Activated T-cell treated with anti-CD3 and anti-CD28 coated beads, Interleukin-2, amount 50 U/mL, for 24 hours (primary cell): ENCODE measurements at regions not wholly inside any gene's neighbourhood (a gene's known extent, or its start where the extent isn't known, plus 50 kb on each side); places are given as distances from the start of the nearest gene placed in this dataset.

ENCODE experiments used
- DNase-seq: peaks from one replicate; pipeline ENCODE4 v3.0.0-alpha.2; 2020
- H3K27ac Mint-ChIP-seq: 2 replicates; pipeline ENCODE4 v1.8.0; 2020; ENCODE audit warnings: mild to moderate bottlenecking, mixed read lengths
- H3K27me3 Mint-ChIP-seq: 2 replicates; pipeline ENCODE4 v1.8.0; 2020; ENCODE audit warnings: mixed read lengths
- H3K36me3 Mint-ChIP-seq: 2 replicates; pipeline ENCODE4 v1.8.0; 2020; ENCODE audit warnings: low read depth, mixed read lengths
- H3K4me1 Mint-ChIP-seq: 2 replicates; pipeline ENCODE4 v1.8.0; 2020; ENCODE audit warnings: low read depth, mixed read lengths
- H3K4me3 Mint-ChIP-seq: 2 replicates; pipeline ENCODE4 v1.8.0; 2020; ENCODE audit warnings: mild to moderate bottlenecking, moderate library complexity, mixed read lengths
- H3K9me3 Mint-ChIP-seq: 2 replicates; pipeline ENCODE4 v1.8.0; 2020; ENCODE audit warnings: mixed read lengths

- no peaks in the 10 kb centered on the region for H3K4me1 Mint-ChIP-seq
Measured at GRCh38 chr4:149008415-149009025, 566.3 kb upstream of the NR3C2 start.

GRCh38 chr4:149005191-149005590, 563.0 kb upstream of the NR3C2 start:
- no peak for DNase-seq
- H3K9me3 Mint-ChIP-seq = no peaks in the 10 kb centered on the region
- no peaks in the 10 kb centered on the region for H3K4me1 Mint-ChIP-seq
- no peak overlapping the region for H3K27ac Mint-ChIP-seq
- H3K36me3 Mint-ChIP-seq = no peaks in the 10 kb centered on the region
- H3K4me3 Mint-ChIP-seq = no peak overlapping the region
- no peaks in the 10 kb centered on the region for H3K27me3 Mint-ChIP-seq

More at GRCh38 chr4:149008415-149009025, 566.3 kb upstream of the NR3C2 start:
- no peak overlapping the region for H3K27ac Mint-ChIP-seq
- no peaks in the 10 kb centered on the region for H3K27me3 Mint-ChIP-seq
- H3K9me3 Mint-ChIP-seq = no peaks in the 10 kb centered on the region
- no peaks in the 10 kb centered on the region for H3K36me3 Mint-ChIP-seq
- no peak for DNase-seq
- H3K4me3 Mint-ChIP-seq = no peak overlapping the region

DNA sequence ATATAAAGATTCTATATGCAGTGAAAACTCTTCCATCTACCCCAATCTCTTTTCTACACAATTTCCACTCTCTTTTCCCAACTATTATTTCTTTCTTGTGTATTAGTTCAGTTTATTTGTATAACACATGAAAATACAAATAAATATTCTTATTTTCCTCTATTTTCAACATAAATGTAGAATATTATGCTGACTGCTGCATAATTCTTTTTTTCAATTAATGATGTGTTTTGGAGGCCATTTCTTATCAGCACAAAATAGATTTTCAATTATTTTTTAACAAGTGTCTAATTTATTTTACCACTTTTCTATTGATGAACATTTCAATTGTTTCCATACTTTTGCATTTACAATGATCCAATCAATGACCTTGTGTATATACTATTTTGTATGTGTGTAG, 557.7 kb upstream of the NR3C2 start:
- Mint-ChIP-seq H3K27me3 (no peaks in the 10 kb centered on the region), H3K4me1 (no peaks in the 10 kb centered on the region), H3K4me3 (no peak overlapping the region), H3K27ac (no peak overlapping the region), H3K36me3 (no peaks in the 10 kb centered on the region), H3K9me3 (no peaks in the 10 kb centered on the region)
- no peak for DNase-seq

- Mint-ChIP-seq H3K4me3 (no peak overlapping the region), H3K9me3 (no peaks in the 10 kb centered on the region), H3K27ac (no peak overlapping the region), H3K36me3 (no peaks in the 10 kb centered on the region), H3K4me1 (no peaks in the 10 kb centered on the region), H3K27me3 (no peaks in the 10 kb centered on the region)
- DNase-seq = no peak
Measured at GRCh38 chr4:148998719-148999118, 556.5 kb upstream of the NR3C2 start.

DNA sequence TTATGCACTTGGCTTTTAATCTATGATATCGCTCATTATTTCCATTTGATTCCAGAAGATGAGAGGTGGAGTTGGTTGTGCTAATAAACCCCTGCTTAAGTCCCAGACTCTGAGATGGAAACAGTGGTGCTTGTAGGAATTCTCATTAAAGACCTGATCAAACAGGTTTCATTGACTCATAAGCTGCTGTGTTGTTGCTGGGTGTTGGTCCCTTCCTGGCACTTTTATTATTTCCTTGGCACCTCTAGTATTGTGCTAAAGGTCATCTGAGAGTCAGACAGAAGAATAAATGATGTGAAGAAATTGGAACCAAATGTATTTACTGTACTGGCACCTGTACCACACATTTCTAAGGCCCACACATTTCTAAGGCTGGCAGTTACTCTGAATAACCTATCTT, 544.7 kb upstream of the NR3C2 start:
- H3K4me3 Mint-ChIP-seq = no peak overlapping the region
- H3K27ac Mint-ChIP-seq = no peak overlapping the region
- no peaks in the 10 kb centered on the region for H3K36me3 Mint-ChIP-seq
- H3K4me1 Mint-ChIP-seq = no peaks in the 10 kb centered on the region
- DNase-seq = no peak
- no peaks in the 10 kb centered on the region for H3K9me3 Mint-ChIP-seq
- peaks cover 3% of the 10 kb centered on the region for H3K27me3 Mint-ChIP-seq

DNA sequence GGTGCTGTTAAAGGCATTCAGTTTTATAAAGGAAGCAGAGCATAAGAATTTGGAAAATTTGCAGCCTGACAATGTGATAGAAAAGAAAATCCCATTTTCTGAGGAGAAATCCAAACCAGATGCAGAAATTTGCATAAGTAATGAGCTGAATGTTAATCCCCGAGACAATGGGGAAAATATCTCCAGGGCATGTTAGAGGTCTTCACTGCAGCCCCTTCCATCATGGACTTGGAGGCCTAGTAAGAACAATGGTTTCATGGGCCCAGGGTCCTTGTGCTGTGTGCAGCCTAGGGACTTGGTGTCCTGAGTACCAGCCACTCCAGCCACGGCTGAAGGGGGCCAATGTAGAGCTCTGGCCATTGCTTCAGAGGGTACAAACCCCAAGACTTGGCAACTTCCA, 542.7 kb upstream of the NR3C2 start:
- no peaks in the 10 kb centered on the region for H3K36me3 Mint-ChIP-seq
- H3K4me1 Mint-ChIP-seq = no peaks in the 10 kb centered on the region
- no peak overlapping the region for H3K4me3 Mint-ChIP-seq
- H3K27ac Mint-ChIP-seq = no peak overlapping the region
- no peaks in the 10 kb centered on the region for H3K27me3 Mint-ChIP-seq
- DNase-seq = no peak
- H3K9me3 Mint-ChIP-seq = no peaks in the 10 kb centered on the region

DNA sequence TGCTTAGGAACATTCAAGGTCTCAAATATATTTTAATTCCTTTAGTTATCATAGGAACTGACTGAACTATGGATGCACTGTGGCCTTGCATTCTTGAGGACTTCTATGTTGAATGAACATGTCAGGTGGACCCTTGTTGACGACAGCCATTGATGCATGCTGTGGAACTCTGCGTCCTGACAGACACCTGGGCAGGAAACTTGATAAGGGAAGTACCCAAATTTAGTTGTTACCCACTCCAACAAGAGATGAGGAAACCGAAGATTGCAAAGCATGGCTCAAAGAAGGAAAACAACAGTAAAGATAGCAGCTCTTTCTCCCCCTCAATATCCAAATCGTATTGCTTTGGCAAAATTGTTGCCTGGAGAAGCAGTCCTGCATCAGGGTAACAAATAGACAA, 540.0 kb upstream of the NR3C2 start:
- Mint-ChIP-seq H3K36me3 (no peaks in the 10 kb centered on the region), H3K4me3 (no peak overlapping the region), H3K27me3 (no peaks in the 10 kb centered on the region), H3K27ac (no peak overlapping the region), H3K9me3 (peaks cover 5% of the 10 kb centered on the region), H3K4me1 (no peaks in the 10 kb centered on the region)
- no peak for DNase-seq

- no peak overlapping the region for H3K4me3 Mint-ChIP-seq
- no peaks in the 10 kb centered on the region for H3K36me3 Mint-ChIP-seq
- no peak overlapping the region for H3K27ac Mint-ChIP-seq
- H3K9me3 Mint-ChIP-seq = peaks cover 5% of the 10 kb centered on the region
- H3K4me1 Mint-ChIP-seq = no peaks in the 10 kb centered on the region
- no peak for DNase-seq
- H3K27me3 Mint-ChIP-seq = no peaks in the 10 kb centered on the region
Measured at GRCh38 chr4:148980782-148981480, 538.7 kb upstream of the NR3C2 start.

DNA sequence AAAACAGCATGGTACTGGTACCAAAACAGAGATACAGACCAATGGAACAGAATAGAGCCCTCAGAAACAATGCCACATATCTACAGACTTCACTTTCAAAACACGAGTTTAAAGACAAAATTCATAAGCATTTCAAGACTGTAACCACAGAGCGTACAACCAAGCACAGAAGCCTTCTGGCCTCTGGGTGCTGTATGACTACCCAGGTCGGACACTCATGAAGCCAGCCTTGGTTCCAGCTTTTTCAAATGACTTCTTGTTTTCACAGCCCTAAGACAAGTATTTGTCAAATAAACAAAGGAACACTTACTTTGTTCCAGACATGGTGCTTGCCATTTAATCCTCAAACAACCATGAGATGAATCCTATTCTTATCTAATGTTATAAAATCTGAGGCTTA, 536.1 kb upstream of the NR3C2 start:
- DNase-seq = no peak
- no peak overlapping the region for H3K4me3 Mint-ChIP-seq
- no peaks in the 10 kb centered on the region for H3K36me3 Mint-ChIP-seq
- H3K27ac Mint-ChIP-seq = no peak overlapping the region
- H3K4me1 Mint-ChIP-seq = no peaks in the 10 kb centered on the region
- H3K27me3 Mint-ChIP-seq = no peaks in the 10 kb centered on the region
- peaks cover 5% of the 10 kb centered on the region for H3K9me3 Mint-ChIP-seq

- Mint-ChIP-seq H3K36me3 (no peaks in the 10 kb centered on the region), H3K4me3 (no peak overlapping the region), H3K27me3 (no peaks in the 10 kb centered on the region), H3K27ac (no peak overlapping the region), H3K9me3 (peaks cover 5% of the 10 kb centered on the region), H3K4me1 (no peaks in the 10 kb centered on the region)
- no peak for DNase-seq
Measured at GRCh38 chr4:148975464-148975863, 533.2 kb upstream of the NR3C2 start.

DNA sequence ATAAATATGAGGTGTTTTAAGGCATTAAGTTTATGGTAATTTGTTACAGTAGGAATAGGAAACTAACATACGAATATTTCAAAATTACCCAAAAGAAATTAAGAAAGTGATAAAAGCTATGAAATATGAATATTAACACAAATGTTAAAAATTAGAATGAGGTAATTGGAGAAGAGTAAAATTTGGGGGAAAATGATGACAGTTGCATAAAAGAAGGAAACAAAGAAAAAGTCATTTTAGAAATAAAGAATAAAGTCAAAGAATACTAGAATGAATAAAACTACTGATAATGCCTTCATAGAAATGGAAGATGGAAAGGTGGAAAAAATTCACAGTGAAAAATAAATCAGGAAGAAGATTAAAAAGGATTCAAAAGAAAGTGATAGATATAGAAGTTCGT, 522.9 kb upstream of the NR3C2 start:
- H3K27me3 Mint-ChIP-seq = peaks cover 9% of the 10 kb centered on the region
- no peak for DNase-seq
- H3K36me3 Mint-ChIP-seq = no peaks in the 10 kb centered on the region
- no peak overlapping the region for H3K4me3 Mint-ChIP-seq
- H3K9me3 Mint-ChIP-seq = no peaks in the 10 kb centered on the region
- H3K27ac Mint-ChIP-seq = no peak overlapping the region
- H3K4me1 Mint-ChIP-seq = no peaks in the 10 kb centered on the region

- H3K4me3 Mint-ChIP-seq = no peak overlapping the region
- H3K27ac Mint-ChIP-seq = no peak overlapping the region
- no peaks in the 10 kb centered on the region for H3K9me3 Mint-ChIP-seq
- H3K27me3 Mint-ChIP-seq = peaks cover 9% of the 10 kb centered on the region
- H3K4me1 Mint-ChIP-seq = no peaks in the 10 kb centered on the region
- no peaks in the 10 kb centered on the region for H3K36me3 Mint-ChIP-seq
- no peak for DNase-seq
Measured at GRCh38 chr4:148964456-148964855, 522.2 kb upstream of the NR3C2 start.

- Mint-ChIP-seq H3K4me3 (no peak overlapping the region), H3K27me3 (peaks cover 9% of the 10 kb centered on the region), H3K4me1 (no peaks in the 10 kb centered on the region), H3K27ac (no peak overlapping the region), H3K9me3 (no peaks in the 10 kb centered on the region), H3K36me3 (no peaks in the 10 kb centered on the region)
- DNase-seq = no peak
Measured at GRCh38 chr4:148962539-148963290, 520.5 kb upstream of the NR3C2 start.

GRCh38 chr4:148961526-148961925, 519.3 kb upstream of the NR3C2 start:
- Mint-ChIP-seq H3K27me3 (peaks cover 9% of the 10 kb centered on the region), H3K4me1 (no peaks in the 10 kb centered on the region)

DNA sequence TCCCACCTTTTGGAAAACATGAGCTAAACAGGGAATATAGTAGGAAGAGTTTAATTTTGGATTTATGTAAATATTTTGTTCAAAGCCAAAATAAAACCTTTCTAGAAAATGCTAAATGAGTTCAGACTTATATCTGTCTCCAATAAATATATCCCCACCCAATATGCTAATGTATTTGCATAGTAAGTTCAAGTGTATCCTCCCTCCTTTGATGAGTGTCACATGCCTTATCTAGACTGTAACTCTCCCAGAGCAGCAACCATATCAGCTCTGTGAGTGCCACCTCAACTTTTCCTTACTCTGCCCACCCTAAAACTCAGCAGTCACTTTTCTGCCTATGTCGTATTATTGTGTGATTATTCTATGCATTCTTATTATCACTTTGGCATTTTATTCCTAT, 516.1 kb upstream of the NR3C2 start:
- H3K4me3 Mint-ChIP-seq = no peak overlapping the region
- H3K27me3 Mint-ChIP-seq = no peaks in the 10 kb centered on the region
- no peaks in the 10 kb centered on the region for H3K4me1 Mint-ChIP-seq
- DNase-seq = no peak
- H3K9me3 Mint-ChIP-seq = no peaks in the 10 kb centered on the region
- H3K36me3 Mint-ChIP-seq = no peaks in the 10 kb centered on the region
- H3K27ac Mint-ChIP-seq = no peak overlapping the region

More at GRCh38 chr4:148961526-148961925, 519.3 kb upstream of the NR3C2 start:
- Mint-ChIP-seq H3K27ac (no peak overlapping the region), H3K36me3 (no peaks in the 10 kb centered on the region), H3K4me3 (no peak overlapping the region), H3K9me3 (no peaks in the 10 kb centered on the region)
- no peak for DNase-seq
